GM04504 (cell line): ENCODE measurements at regions not wholly inside any gene's neighbourhood (a gene's known extent, or its start where the extent isn't known, plus 50 kb on each side); places are given as distances from the start of the nearest gene placed in this dataset.
"Not testable (repeated sequence)": the region's sequence is repeated elsewhere in the genome, so short reads cannot be mapped to it uniquely, and the experiment has no call there.

Experiments used
- DNase-seq: peaks from one replicate; pipeline ENCODE4 v3.0.0-alpha.2; 2012; ENCODE audit warnings: low read depth

- no peak for DNase-seq
Observed at GRCh38 chr6:15924893-15925292, 204.0 kb upstream of the MYLIP start.

DNA sequence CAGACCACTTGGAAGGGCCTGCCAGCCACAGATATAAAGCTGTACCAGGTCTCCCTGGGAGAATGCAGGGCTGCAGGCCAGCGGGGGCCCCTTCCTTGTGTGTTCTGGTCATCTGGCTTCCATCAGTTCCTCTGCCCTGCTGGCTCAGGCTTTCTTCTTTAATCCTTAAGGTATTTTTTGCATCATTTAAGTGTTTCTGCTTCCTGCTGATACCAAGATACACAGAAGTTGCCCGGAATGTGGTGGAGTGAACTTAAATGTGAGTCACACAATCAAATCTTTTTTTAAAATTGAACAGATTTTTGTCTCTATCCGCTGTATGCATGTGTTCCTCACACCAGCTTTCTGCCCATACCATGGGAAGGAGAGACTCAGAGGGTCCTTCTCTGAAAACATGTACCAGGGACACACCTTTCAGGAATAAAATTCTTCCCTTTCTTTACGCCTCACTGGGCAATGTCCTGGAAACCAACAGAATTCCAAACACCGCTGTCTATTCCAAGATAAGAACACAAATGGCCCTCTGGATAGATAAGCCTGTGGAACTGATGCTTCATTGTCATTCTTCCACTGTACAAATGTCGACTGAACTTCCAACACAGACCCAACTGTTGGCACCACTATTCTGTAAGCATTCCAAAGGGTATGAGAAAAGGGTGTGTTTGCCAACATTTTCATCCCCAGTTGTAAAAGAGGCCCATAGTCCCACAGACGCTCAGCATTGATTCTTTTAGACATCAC is 206.2 kb upstream of the MYLIP start:
- peak; percentile 79 for DNase-seq

- no peak for DNase-seq
Observed at GRCh38 chr6:15921243-15921642, 207.6 kb upstream of the MYLIP start.

- no peak for DNase-seq
Observed at GRCh38 chr6:15916581-15916980, 212.3 kb upstream of the MYLIP start.

DNA sequence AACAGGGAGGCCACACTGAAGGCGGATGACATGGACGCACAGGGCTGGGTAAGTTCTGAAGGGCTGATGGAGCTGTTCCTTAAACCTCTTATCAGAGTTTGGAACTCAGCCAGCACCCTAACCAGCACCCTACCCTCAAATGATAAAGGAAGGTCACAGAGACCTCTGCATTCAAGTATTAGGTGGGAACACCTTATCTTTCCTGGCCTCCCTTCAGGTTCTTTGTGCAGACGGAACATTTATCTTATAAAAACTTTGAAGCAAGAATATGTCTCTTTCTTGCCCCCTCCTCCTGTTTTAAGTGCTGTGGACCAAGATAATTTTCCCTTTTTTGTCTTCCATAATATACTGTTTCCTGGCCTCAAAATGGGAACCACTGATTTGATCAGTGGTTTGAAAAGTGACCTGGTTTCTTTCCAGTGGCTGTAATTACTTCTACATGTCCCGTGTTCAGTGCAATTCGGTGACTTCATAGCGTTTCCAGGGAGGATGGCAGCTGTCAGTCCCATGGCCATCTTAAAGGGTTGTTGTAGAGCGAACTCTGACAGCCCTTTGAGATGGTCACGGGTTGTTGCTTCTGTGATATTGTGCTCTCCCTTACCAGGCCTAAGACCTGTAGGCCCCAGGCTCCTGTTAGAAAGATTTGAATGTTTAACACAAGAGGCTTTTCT is 213.2 kb upstream of the MYLIP start:
- DNase-seq, result no peak

DNA sequence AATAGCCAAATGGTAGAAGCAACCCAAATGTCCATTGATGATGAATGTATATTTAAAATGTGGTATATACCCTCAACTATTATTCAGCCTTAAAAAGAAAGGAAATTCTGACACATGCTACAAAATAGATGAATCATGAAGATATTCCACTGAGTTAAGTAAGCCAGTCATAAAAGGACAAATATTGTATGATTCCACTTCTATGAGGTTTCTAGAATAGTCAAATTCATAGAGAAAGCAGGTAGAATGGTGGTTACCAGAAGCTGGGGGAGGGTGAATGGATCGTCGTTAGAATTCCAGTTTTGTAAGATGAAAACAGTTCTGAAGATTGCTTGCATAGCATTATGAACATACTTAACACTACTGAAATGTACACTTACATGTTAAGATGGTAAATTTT is 214.3 kb upstream of the MYLIP start:
- DNase-seq, result no peak

- no peak for DNase-seq
Observed at GRCh38 chr6:15913573-15913972, 215.3 kb upstream of the MYLIP start.

- no peak for DNase-seq
Observed at GRCh38 chr6:15912505-15913400, 216.1 kb upstream of the MYLIP start.

GRCh38 chr6:15911753-15912504 is 217.0 kb upstream of the MYLIP start:
- DNase-seq, result no peak

DNA sequence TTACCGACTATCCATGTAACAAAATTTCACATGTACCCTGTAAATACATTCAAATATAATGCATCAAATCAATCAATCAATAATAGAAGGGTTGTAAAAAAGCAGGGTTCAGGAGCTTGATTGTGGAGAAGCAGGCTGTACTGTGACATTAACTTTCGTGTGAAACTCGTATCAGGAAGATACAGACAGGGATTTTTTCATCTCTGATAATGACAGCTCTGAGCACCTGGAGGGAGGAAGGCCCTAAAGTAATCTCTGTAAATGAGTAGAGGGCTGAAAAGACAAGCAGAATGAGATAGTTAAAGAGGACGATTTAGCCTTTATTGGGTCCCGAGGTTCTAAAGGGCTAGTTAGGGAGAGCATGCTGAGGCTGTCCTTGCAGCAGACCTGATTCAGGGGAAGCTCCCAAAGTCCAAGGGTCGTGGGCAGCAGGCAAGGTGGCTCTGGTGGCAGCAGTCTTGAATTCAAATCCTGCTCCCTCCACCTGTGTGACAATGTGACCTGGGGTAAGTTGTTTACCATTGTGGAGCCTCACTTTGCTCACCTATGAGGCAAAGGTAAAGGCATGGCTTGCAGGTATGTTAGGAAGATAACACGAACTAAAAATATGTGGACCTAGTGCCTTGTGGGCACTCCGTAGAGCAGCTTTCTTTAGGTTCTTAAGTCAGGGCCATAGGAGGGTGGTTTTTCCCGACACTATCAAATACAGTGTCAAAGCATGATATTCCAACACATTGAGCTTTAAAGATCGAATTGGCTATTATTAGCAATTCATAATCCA is 219.4 kb upstream of the MYLIP start:
- no peak for DNase-seq

- DNase-seq, result no peak
Observed at GRCh38 chr6:15908871-15909270, 220.0 kb upstream of the MYLIP start.

- no peak for DNase-seq
Observed at GRCh38 chr6:15907914-15908518, 220.9 kb upstream of the MYLIP start.

GRCh38 chr6:15907220-15907913 is 221.5 kb upstream of the MYLIP start:
- not testable (repeated sequence) for DNase-seq

- DNase-seq, result no peak
Observed at GRCh38 chr6:15906420-15907016, 222.4 kb upstream of the MYLIP start.

DNA sequence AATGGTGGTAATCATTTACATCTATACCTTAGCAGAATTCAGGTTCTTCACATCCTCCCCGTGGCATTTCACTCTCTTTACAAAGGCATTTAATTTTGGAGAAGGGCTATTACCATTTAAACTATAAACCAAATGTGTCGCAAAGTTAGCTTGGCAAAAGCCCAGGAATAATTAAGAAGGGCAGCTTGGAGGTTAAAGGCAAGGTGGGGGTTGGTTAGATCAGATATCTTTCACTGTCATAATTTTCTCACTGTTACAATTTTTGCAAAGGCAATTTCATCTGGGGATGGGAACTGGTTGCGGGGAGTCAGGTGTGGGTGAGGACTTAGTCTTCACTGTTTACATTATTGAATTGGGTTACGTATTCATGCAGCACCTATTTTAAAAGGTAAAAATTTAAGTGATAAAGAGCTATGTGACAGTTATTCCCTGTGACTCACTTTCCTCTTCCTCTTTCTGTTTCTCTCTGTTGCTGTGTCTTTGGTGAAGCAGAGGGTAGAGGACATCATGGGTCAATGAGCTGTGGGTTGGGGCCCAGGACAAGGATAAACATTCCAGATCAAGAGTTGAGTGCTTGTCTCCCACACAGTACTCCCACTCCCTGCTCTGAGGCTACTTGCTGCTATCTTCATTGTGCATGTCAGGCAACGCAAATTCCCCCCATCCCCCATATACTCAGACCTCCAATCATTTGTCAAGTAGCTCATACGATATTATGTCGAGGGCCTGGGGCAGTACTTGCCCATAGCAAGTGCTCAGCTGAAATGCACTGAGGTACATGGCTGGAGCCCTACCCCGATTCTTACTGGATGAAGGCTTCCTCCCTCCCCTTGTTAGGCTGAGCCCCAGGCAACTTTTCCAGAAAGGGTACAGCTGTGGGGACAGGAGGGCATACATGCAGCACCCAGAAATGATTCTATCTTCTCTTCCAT is 223.1 kb upstream of the MYLIP start:
- DNase-seq, result no peak

DNA sequence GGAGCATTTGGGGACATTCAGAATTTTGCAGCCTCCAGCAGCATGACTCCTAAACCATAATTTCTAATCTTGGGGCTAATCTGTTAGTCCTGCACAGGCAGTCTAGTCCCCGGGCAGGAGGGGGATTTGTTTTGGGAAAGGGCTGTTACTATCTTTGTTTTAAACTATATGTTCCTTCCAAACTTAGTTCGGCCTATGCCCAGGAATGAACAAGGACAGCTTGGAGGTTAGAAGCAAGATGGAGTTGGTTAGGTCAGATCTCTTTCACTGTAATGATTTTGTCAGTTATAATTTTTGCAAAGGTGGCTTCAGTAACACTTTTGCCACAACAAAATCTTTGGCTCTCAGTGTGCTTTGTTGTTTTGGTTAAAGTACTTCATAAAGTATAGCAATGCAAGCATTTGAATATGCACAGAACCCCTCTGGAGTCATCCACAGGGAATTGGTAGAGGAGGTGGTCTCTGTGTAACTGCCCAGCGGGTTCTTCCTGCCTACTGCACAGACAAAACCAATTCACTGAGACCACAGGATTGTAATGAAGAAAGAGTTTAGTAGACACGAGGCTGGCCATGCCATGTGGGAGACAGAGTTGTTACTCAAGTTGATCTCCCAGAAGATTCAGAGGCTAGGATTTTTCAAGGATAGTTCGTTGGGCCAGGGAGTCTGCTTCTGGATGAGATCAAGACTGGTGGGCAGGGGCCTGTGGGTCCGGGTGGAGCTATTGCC is 224.1 kb upstream of the MYLIP start:
- DNase-seq, result no peak

DNA sequence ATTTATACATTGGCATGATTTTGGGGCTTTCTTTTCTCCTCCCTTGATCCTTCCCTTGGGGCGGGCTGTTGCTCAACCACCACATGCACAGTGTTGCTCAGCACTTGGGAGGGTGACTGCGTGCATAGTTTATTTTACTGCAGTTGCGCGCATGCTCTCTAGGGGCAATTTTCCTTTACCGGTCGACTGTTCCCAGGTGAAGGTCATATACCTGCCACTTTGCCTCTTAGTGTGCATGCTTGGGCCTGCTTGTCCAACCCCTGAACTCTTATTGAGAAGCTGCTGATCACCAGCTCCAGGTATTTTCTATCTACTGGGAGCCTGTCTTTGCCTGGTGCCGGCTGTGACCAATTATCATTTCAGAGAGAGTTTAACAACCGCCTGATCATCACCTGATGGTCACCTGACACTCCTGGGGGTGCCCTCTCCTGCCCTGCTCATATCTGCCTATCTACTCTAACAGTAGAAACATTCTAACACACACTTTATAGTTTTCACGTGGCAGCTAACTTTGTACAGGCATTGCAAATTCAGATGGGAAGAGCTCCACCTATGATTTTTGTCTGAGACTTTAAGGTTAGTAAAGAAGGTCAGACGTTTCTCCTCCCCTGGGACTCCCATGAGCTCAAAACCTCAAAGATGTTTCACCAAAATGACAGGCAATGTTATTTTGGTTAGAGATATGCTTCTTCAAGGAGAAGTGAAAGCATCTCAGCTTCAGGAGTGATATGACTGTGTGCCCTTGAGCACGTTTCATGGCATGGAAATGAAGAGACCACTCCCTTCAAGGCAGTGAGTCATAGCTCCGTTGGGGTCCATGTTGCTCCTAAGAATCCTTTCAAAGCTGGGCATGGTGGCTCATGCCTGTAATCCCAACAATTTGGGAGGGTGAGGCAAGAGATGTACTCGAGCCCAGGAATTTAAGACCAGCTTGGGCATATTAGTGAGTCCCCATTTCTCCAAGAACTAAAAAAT is 227.5 kb upstream of the MYLIP start:
- DNase-seq, result no peak
